A549 (cell line): ENCODE measurements at regions not wholly inside any gene's neighbourhood (a gene's known extent, or its start where the extent isn't known, plus 50 kb on each side); places are given as distances from the start of the nearest gene placed in this dataset.

Experiments
- CBX8 ChIP-seq: fragments of 200-600 bp; sonication (generic); IDR thresholded peaks from 2 replicates; pipeline ENCODE4 v1.6.1; 2016
- CHD2 ChIP-seq: fragments of 150-350 bp; IDR thresholded peaks from 2 replicates; pipeline ENCODE4 v1.6.1; 2014; ENCODE audit warnings: low read length; ENCODE audit not compliant: partially characterized antibody
- EP300 ChIP-seq, 2 experiments: fragments of >200 bp; sonication (Bioruptor Twin); formaldehyde crosslinking; IDR thresholded peaks; 2 replicates in 1 of 2; 3 replicates in 1 of 2; pipeline ENCODE4 v1.6.1; 2016 to 2017
- HDAC2 ChIP-seq: fragments of 200-600 bp; sonication (generic); IDR thresholded peaks from 2 replicates; pipeline ENCODE4 v1.6.1; 2016
- MAFK ChIP-seq: fragments of 450-650 bp; IDR thresholded peaks from 2 replicates; pipeline ENCODE4 v1.6.1; 2014; ENCODE audit not compliant: partially characterized antibody
- POLR2A ChIP-seq: IDR thresholded peaks from 2 replicates; pipeline ENCODE4 v1.6.1; 2012; ENCODE audit warnings: mild to moderate bottlenecking, low read length
- RFX5 ChIP-seq: fragments of 450-650 bp; IDR thresholded peaks from 2 replicates; pipeline ENCODE4 v1.7.1; 2014; ENCODE audit warnings: antibody characterized with exemption, mild to moderate bottlenecking, moderate library complexity
- SMC3 ChIP-seq: fragments of >200 bp; sonication (Bioruptor Twin); formaldehyde crosslinking; IDR thresholded peaks from 3 replicates; pipeline ENCODE4 v1.6.1; 2018; ENCODE audit warnings: inconsistent platforms
- SREBF2 ChIP-seq: fragments of 450-650 bp; IDR thresholded peaks from 2 replicates; pipeline ENCODE4 v1.6.1; 2014; ENCODE audit warnings: mild to moderate bottlenecking, moderate library complexity
- TF ChIP-seq, protein P1 (sequence below): fragments of 150-350 bp; IDR thresholded peaks from 2 replicates; pipeline ENCODE4 v1.6.1; 2014; ENCODE audit warnings: low read depth, mild to moderate bottlenecking, low read length
- TF ChIP-seq, protein P2 (sequence below): fragments of >200 bp; sonication (Bioruptor Twin); formaldehyde crosslinking; IDR thresholded peaks from 3 replicates; pipeline ENCODE4 v1.5.1; 2016

GRCh38 chr5:167921796-167922195 is 369.6 kb upstream of the WWC1 start:
- TF ChIP-seq, protein P1, sequence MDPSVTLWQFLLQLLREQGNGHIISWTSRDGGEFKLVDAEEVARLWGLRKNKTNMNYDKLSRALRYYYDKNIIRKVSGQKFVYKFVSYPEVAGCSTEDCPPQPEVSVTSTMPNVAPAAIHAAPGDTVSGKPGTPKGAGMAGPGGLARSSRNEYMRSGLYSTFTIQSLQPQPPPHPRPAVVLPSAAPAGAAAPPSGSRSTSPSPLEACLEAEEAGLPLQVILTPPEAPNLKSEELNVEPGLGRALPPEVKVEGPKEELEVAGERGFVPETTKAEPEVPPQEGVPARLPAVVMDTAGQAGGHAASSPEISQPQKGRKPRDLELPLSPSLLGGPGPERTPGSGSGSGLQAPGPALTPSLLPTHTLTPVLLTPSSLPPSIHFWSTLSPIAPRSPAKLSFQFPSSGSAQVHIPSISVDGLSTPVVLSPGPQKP: no peak
- TF ChIP-seq MAFK (no peak), POLR2A (no peak), SREBF2 (no peak), HDAC2 (no peak), CBX8 (no peak), SMC3 (no peak), CHD2 (no peak), RFX5 (no peak), EP300 (IDR thresholded peaks at IDR 0.05) (no peak)
- TF ChIP-seq, protein P2, sequence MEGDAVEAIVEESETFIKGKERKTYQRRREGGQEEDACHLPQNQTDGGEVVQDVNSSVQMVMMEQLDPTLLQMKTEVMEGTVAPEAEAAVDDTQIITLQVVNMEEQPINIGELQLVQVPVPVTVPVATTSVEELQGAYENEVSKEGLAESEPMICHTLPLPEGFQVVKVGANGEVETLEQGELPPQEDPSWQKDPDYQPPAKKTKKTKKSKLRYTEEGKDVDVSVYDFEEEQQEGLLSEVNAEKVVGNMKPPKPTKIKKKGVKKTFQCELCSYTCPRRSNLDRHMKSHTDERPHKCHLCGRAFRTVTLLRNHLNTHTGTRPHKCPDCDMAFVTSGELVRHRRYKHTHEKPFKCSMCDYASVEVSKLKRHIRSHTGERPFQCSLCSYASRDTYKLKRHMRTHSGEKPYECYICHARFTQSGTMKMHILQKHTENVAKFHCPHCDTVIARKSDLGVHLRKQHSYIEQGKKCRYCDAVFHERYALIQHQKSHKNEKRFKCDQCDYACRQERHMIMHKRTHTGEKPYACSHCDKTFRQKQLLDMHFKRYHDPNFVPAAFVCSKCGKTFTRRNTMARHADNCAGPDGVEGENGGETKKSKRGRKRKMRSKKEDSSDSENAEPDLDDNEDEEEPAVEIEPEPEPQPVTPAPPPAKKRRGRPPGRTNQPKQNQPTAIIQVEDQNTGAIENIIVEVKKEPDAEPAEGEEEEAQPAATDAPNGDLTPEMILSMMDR: no peak
